SK-N-SH (cell line): ENCODE measurements at regions not wholly inside any gene's neighbourhood (a gene's known extent, or its start where the extent isn't known, plus 50 kb on each side); places are given as distances from the start of the nearest gene placed in this dataset.

Experiments
- CTCF ChIA-PET: fragments of 300-600, 350-600 bp; formaldehyde crosslinking; extraction: SDS; loops from one replicate; lab custom pipeline; 2021; lab: Yijun Ruan, JAX
- POLR2A ChIA-PET: fragments of 350-600 bp; sonication (Branson Sonifier 250); formaldehyde crosslinking; extraction: SDS; loops from one replicate; lab custom pipeline; 2020; ENCODE audit warnings: antibody characterized with exemption, inconsistent platforms; lab: Yijun Ruan, JAX
- DNase-seq: peaks from one replicate; pipeline ENCODE4 v3.0.0; 2012
- H2AFZ ChIP-seq: fragments of 200-600 bp; sonication (generic); 2 replicates; pipeline ENCODE4 v1.8.1; 2016; ENCODE audit warnings: antibody characterized with exemption, mild to moderate bottlenecking, low read depth
- H3F3A ChIP-seq: fragments of 200-600 bp; sonication (generic); replicated peaks from 2 replicates; pipeline ENCODE3; 2016; ENCODE audit warnings: antibody characterized with exemption, mild to moderate bottlenecking; ENCODE audit not compliant: insufficient read depth
- H3K27ac ChIP-seq, 2 experiments: fragments of 200-500 bp in 1 of 2; fragments of 200-600 bp in 1 of 2; sonication (Bioruptor generic) in 1 of 2; sonication (generic), shearing (Covaris generic) in 1 of 2; 2 replicates each; pipeline versions ENCODE4 v1.5.1 to v1.6.1; 2014 to 2016; ENCODE audit warnings: low read depth in 2 of 2, inconsistent platforms in 1 of 2, low read length in 1 of 2, mild to moderate bottlenecking in 1 of 2, mixed read lengths in 1 of 2
- H3K27me3 ChIP-seq: fragments of 200-600 bp; sonication (generic), shearing (Covaris generic); 2 replicates; pipeline ENCODE4 v1.6.1; 2016; ENCODE audit warnings: mixed run types; ENCODE audit not compliant: insufficient read depth
- H3K36me3 ChIP-seq, 2 experiments: fragments of 200-500 bp in 1 of 2; fragments of 200-600 bp in 1 of 2; sonication (Bioruptor generic) in 1 of 2; sonication (generic) in 1 of 2; replicated peaks in 1 of 2; 2 replicates each; pipeline versions ENCODE3 to v1.5.1; 2014 to 2016; ENCODE audit warnings: low read length in 1 of 2, mild to moderate bottlenecking in 1 of 2; ENCODE audit not compliant: insufficient read depth in 2 of 2, control insufficient read depth in 1 of 2
- H3K4me1 ChIP-seq, 2 experiments: fragments of 200-500 bp in 1 of 2; fragments of 200-600 bp in 1 of 2; sonication (Bioruptor generic) in 1 of 2; sonication (generic), shearing (Covaris generic) in 1 of 2; 2 replicates each; pipeline versions ENCODE4 v1.5.1 to v1.6.1; 2014 to 2016; ENCODE audit warnings: low read depth in 1 of 2, low read length in 1 of 2, mixed run types in 1 of 2; ENCODE audit not compliant: insufficient read depth in 2 of 2, control insufficient read depth in 1 of 2
- H3K4me2 ChIP-seq: fragments of 200-600 bp; sonication (generic), shearing (Covaris generic); 2 replicates; pipeline ENCODE4 v1.6.1; 2017; ENCODE audit warnings: mixed run types
- H3K4me3 ChIP-seq, 2 experiments: fragments of 200-500 bp in 1 of 2; fragments of 200-600 bp in 1 of 2; sonication (Bioruptor generic) in 1 of 2; sonication (generic), shearing (Covaris generic) in 1 of 2; 2 replicates each; pipeline versions ENCODE4 v1.5.1 to v1.8.1; 2014 to 2016; ENCODE audit warnings: low read depth in 2 of 2, inconsistent platforms in 1 of 2, low read length in 1 of 2, mild to moderate bottlenecking in 1 of 2, mixed read lengths in 1 of 2, moderate library complexity in 1 of 2
- H3K79me2 ChIP-seq: fragments of 200-600 bp; sonication (generic); 2 replicates; pipeline ENCODE4 v1.8.1; 2017; ENCODE audit warnings: mild to moderate bottlenecking; ENCODE audit not compliant: insufficient read depth
- H3K9ac ChIP-seq: fragments of 200-600 bp; sonication (generic); 2 replicates; pipeline ENCODE4 v1.6.1; 2017; ENCODE audit warnings: mixed run types
- H3K9me2 ChIP-seq: fragments of 200-600 bp; sonication (generic); 2 replicates; pipeline ENCODE4 v1.6.1; 2017; ENCODE audit warnings: mixed run types
- H3K9me3 ChIP-seq: fragments of 200-600 bp; sonication (generic); 2 replicates; pipeline ENCODE4 v1.6.1; 2017; ENCODE audit warnings: mixed run types, mild to moderate bottlenecking, moderate library complexity
- H4K20me1 ChIP-seq: fragments of 200-600 bp; sonication (generic); 2 replicates; pipeline ENCODE4 v1.6.1; 2017; ENCODE audit warnings: mild to moderate bottlenecking, mixed run types; ENCODE audit not compliant: insufficient read depth
- EP300 ChIP-seq, 2 experiments: IDR thresholded peaks; 2 replicates each; pipeline versions ENCODE4 v1.4.0 to v1.6.1; 2012; ENCODE audit warnings: borderline replicate concordance in 1 of 2, low read depth in 1 of 2, low read length in 1 of 2
- GATA2 ChIP-seq: sonication (generic); formaldehyde crosslinking; IDR thresholded peaks from 2 replicates; pipeline ENCODE4 v1.5.0; 2020; ENCODE audit warnings: mild to moderate bottlenecking, missing genetic modification reagents
- MAX ChIP-seq: IDR thresholded peaks from 2 replicates; pipeline ENCODE4 v1.4.0; 2012; ENCODE audit warnings: low read depth
- MXI1 ChIP-seq: IDR thresholded peaks from 2 replicates; pipeline ENCODE4 v1.6.1; 2012; ENCODE audit warnings: mild to moderate bottlenecking, low read depth, low read length, improper control_type of control experiment
- NRF1 ChIP-seq: IDR thresholded peaks from 2 replicates; pipeline ENCODE4 v1.6.1; 2012; ENCODE audit warnings: low read depth, mild to moderate bottlenecking, low read length
- PBX3 ChIP-seq: IDR thresholded peaks from 2 replicates; pipeline ENCODE4; 2012
- POLR2AphosphoS5 ChIP-seq: IDR thresholded peaks from 2 replicates; pipeline ENCODE4 v1.6.1; 2012; ENCODE audit warnings: low read depth, low read length
- RAD21 ChIP-seq: IDR thresholded peaks from 2 replicates; pipeline ENCODE4 v1.6.1; 2012; ENCODE audit warnings: mild to moderate bottlenecking, low read length
- RFX5 ChIP-seq: IDR thresholded peaks from 2 replicates; pipeline ENCODE4 v1.6.1; 2012; ENCODE audit warnings: mild to moderate bottlenecking, improper control_type of control experiment, low read length
- RXRA ChIP-seq: IDR thresholded peaks from 2 replicates; pipeline ENCODE4 v1.4.0; 2012; ENCODE audit warnings: low read depth, mild to moderate bottlenecking, borderline replicate concordance
- SMC3 ChIP-seq: IDR thresholded peaks from 2 replicates; pipeline ENCODE4 v1.6.1; 2012; ENCODE audit warnings: low read depth, low read length, improper control_type of control experiment
- TAF1 ChIP-seq: IDR thresholded peaks from 2 replicates; pipeline ENCODE4 v1.6.1; 2012; ENCODE audit warnings: low read depth, mild to moderate bottlenecking, low read length, moderate library complexity, borderline replicate concordance
- TEAD4 ChIP-seq: IDR thresholded peaks from 2 replicates; pipeline ENCODE4 v1.4.0; 2012; ENCODE audit warnings: mild to moderate bottlenecking, borderline replicate concordance; ENCODE audit not compliant: insufficient read depth
- USF2 ChIP-seq: fragments of 150-350 bp; IDR thresholded peaks from 2 replicates; pipeline ENCODE4 v1.6.1; 2017; ENCODE audit warnings: antibody characterized with exemption, low read length, low read depth, borderline replicate concordance
- ZBTB33 ChIP-seq: IDR thresholded peaks from 2 replicates; pipeline ENCODE4 v1.4.0; 2012; ENCODE audit warnings: low read depth, borderline replicate concordance
- WGBS: methylation state at CpG from one replicate; pipeline ENCODE4 v1.1.6; 2017; ENCODE audit warnings: low lambda C conversion rate; 5-methylcytosine and 5-hydroxymethylcytosine counted together

GRCh38 chr4:162322054-162322453 is 158.3 kb upstream of the FSTL5 start (continued):
- TF ChIP-seq ZBTB33 (no peak), RXRA (no peak), EP300 (IDR thresholded peaks at IDR 0.05; ENCODE audit: borderline replicate concordance in 1 of 2, low read depth in 1 of 2, low read length in 1 of 2) (no peak)

GRCh38 chr4:162285753-162286152 is 122.0 kb upstream of the FSTL5 start:
- H3K4me1 ChIP-seq = no peaks in the 10 kb centered on the region
- H3K9me3 ChIP-seq = no peaks in the 10 kb centered on the region
- H3K27me3 ChIP-seq = no peaks in the 10 kb centered on the region
- TF ChIP-seq USF2 (no peak), MXI1 (no peak), GATA2 (CRISPR knock-in tag) (no peak), SMC3 (no peak), NRF1 (no peak), TEAD4 (no peak), MAX (no peak)
- 10% methylated on average over 2 of the region's 2 CpGs for WGBS
- no peak overlapping the region for H2AFZ ChIP-seq
- POLR2A ChIA-PET = no interaction called here
- DNase-seq = no peak
- H4K20me1 ChIP-seq = no peaks in the 10 kb centered on the region
- H3K9ac ChIP-seq = no peak overlapping the region
- no peak overlapping the region for H3K4me2 ChIP-seq
- no peak overlapping the region for H3K27ac ChIP-seq
- no peak overlapping the region for H3K4me3 ChIP-seq
- H3K9me2 ChIP-seq = no peaks in the 10 kb centered on the region
- CTCF ChIA-PET = no interaction called here
- H3K36me3 ChIP-seq = no peaks in the 10 kb centered on the region
- no peaks in the 10 kb centered on the region for H3K79me2 ChIP-seq
- H3F3A ChIP-seq = no peaks in the 10 kb centered on the region

- no peak overlapping the region for H2AFZ ChIP-seq
- H3K27ac ChIP-seq = no peak overlapping the region
- H3K4me3 ChIP-seq = no peak overlapping the region
- no peaks in the 10 kb centered on the region for H3F3A ChIP-seq
- H3K4me2 ChIP-seq = no peak overlapping the region
- H3K36me3 ChIP-seq = no peaks in the 10 kb centered on the region
- ChIA-PET POLR2A (no interaction called here), CTCF (interaction anchor here (1.0 kb wide), 1 partner anchor 501 kb away, joined by 4 read pairs; no protein-coding TSS in a partner anchor)
- TF ChIP-seq ZBTB33 (no peak), MAX (no peak), TAF1 (no peak), RAD21 (no peak), GATA2 (CRISPR knock-in tag) (no peak), TEAD4 (no peak), PBX3 (no peak), POLR2AphosphoS5 (no peak), RFX5 (no peak)
- no peak for DNase-seq
- no peaks in the 10 kb centered on the region for H4K20me1 ChIP-seq
- no peaks in the 10 kb centered on the region for H3K9me3 ChIP-seq
- WGBS = 25% methylated on average over 3 of the region's 3 CpGs
- H3K79me2 ChIP-seq = no peaks in the 10 kb centered on the region
- no peaks in the 10 kb centered on the region for H3K9me2 ChIP-seq
- H3K9ac ChIP-seq = no peak overlapping the region
- no peaks in the 10 kb centered on the region for H3K4me1 ChIP-seq
- H3K27me3 ChIP-seq = no peaks in the 10 kb centered on the region
Measured at GRCh38 chr4:162282684-162283083, 118.9 kb upstream of the FSTL5 start.
